ENCODE measurements at regions not wholly inside any gene's neighbourhood (a gene's known extent, or its start where the extent isn't known, plus 50 kb on each side); places are given as distances from the start of the nearest gene placed in this dataset.

DNA sequence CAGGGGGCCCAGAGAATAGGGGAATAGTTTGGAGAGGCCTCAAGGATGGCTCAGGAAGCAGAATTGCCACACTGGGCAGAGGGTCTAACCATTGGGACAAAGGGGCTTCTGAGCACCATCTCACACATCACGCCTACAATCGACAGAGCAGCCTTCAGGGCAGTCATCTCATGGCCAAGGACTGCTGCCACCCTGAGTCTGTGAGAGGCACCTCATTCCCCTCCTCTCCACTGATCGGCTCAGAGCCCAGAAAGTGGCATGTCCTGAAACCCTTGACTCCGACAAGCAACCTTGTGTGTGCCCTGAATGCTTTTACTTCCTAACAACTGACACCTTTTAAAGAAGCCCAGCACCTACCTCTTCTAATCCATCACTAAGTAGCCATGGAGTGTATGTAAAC, 128.9 kb upstream of the PTPN3 start:
- TF ChIP-seq, protein P1, sequence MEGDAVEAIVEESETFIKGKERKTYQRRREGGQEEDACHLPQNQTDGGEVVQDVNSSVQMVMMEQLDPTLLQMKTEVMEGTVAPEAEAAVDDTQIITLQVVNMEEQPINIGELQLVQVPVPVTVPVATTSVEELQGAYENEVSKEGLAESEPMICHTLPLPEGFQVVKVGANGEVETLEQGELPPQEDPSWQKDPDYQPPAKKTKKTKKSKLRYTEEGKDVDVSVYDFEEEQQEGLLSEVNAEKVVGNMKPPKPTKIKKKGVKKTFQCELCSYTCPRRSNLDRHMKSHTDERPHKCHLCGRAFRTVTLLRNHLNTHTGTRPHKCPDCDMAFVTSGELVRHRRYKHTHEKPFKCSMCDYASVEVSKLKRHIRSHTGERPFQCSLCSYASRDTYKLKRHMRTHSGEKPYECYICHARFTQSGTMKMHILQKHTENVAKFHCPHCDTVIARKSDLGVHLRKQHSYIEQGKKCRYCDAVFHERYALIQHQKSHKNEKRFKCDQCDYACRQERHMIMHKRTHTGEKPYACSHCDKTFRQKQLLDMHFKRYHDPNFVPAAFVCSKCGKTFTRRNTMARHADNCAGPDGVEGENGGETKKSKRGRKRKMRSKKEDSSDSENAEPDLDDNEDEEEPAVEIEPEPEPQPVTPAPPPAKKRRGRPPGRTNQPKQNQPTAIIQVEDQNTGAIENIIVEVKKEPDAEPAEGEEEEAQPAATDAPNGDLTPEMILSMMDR (conservative IDR thresholded peaks at IDR 0.05), result no peak
- no peak for TF ChIP-seq EZH2 (IDR thresholded peaks at IDR 0.05; ENCODE audit: low read depth)
